ENCODE measurements at regions not wholly inside any gene's neighbourhood (a gene's known extent, or its start where the extent isn't known, plus 50 kb on each side); places are given as distances from the start of the nearest gene placed in this dataset.

GRCh38 chr18:4524096-4524495, 69.0 kb upstream of the DLGAP1 start:
- DNase-seq, result no peak

GRCh38 chr18:4511166-4511565, 56.1 kb upstream of the DLGAP1 start:
- DNase-seq, result no peak

GRCh38 chr18:4510711-4511110, 55.6 kb upstream of the DLGAP1 start:
- no peak for DNase-seq

- no peak for DNase-seq
Measured at GRCh38 chr18:4510160-4510559, 55.1 kb upstream of the DLGAP1 start.

All from activated naive CD4-positive, alpha-beta T cell treated with Interleukin-2 at 50 U/mL for 16 hours (primary cell).